ENCODE measurements at regions not wholly inside any gene's neighbourhood (a gene's known extent, or its start where the extent isn't known, plus 50 kb on each side); places are given as distances from the start of the nearest gene placed in this dataset.

GRCh38 chr14:83173687-83174086 lies 1640.0 kb upstream of the SEL1L start:
- TF ChIP-seq CTCF (IDR thresholded peaks at IDR 0.05) = no peak
- no peak for TF ChIP-seq POLR2A (IDR thresholded peaks at IDR 0.05)
